HCT116 (cell line): ENCODE measurements at regions not wholly inside any gene's neighbourhood (a gene's known extent, or its start where the extent isn't known, plus 50 kb on each side); places are given as distances from the start of the nearest gene placed in this dataset.

Experiments
- ATAC-seq: fragments of 200-7000 bp; cut with Tn5 transposase; 2 replicates; pipeline ENCODE4 v1.9.1; 2020; ENCODE audit warnings: mild to moderate bottlenecking, moderate library complexity
- BruUV-seq: library from RNA; stranded (reverse); fragments of 400-500 nt; replicated peaks from 2 replicates; lab custom pipeline; 2021; lab: Mats Ljungman, UMichigan
- CTCF ChIA-PET: fragments of 300-600 bp; sonication (Branson Sonifier 250); formaldehyde crosslinking; loops from one replicate; lab custom pipeline; 2021; ENCODE audit warnings: antibody characterized with exemption; lab: Charles Lee
- POLR2A ChIA-PET: fragments of 300-600, 350-600 bp; sonication (Branson Sonifier 250); formaldehyde crosslinking; loops from one replicate; lab custom pipeline; 2021; ENCODE audit warnings: antibody characterized with exemption; lab: Charles Lee
- RAD21 ChIA-PET, 2 experiments: fragments of 300-600 bp; sonication (Branson Sonifier 250); formaldehyde crosslinking; loops; one replicate each; lab custom pipeline; 2023; ENCODE audit warnings: low total read pairs in 2 of 2; ENCODE audit not compliant: uncharacterized antibody in 2 of 2, unreplicated experiment in 2 of 2, low non-redundant PET in 1 of 2; lab: Charles Lee
- DNase-seq: peaks from one replicate; pipeline ENCODE4 v3.0.0-alpha.2; 2010; ENCODE audit warnings: low read depth, low spot score
- H2AFZ ChIP-seq: fragments of 200-600 bp; shearing (Covaris generic), sonication (generic); 2 replicates; pipeline ENCODE4 v1.6.1; 2017; ENCODE audit warnings: low read depth, mixed run types, mixed read lengths, antibody characterized with exemption, low read length; ENCODE audit not compliant: poor library complexity, severe bottlenecking
- H3K27ac ChIP-seq: 2 replicates; pipeline ENCODE4 v1.5.1; 2012; ENCODE audit warnings: low read depth, low read length
- H3K27me3 ChIP-seq: fragments of 200-600 bp; sonication (generic); 2 replicates; pipeline ENCODE4 v1.6.1; 2016; ENCODE audit warnings: mixed run types, low read length, mixed read lengths; ENCODE audit not compliant: insufficient read depth
- H3K36me3 ChIP-seq, 2 experiments: fragments of 200-500 bp in 1 of 2; fragments of 200-600 bp in 1 of 2; sonication (Bioruptor generic) in 1 of 2; sonication (generic) in 1 of 2; 2 replicates each; pipeline versions ENCODE4 v1.5.1 to v1.6.1; 2014 to 2016; ENCODE audit warnings: low read length in 2 of 2, inconsistent platforms in 1 of 2, mixed read lengths in 1 of 2, mixed run types in 1 of 2; ENCODE audit not compliant: insufficient read depth in 2 of 2, control insufficient read depth in 1 of 2
- H3K4me1 ChIP-seq, 2 experiments: fragments of 200-600 bp in 1 of 2; sonication (generic) in 1 of 2; 2 replicates each; pipeline versions ENCODE4 v1.5.1 to v1.6.1; 2012 to 2017; ENCODE audit warnings: low read length in 2 of 2, inconsistent platforms in 1 of 2, mild to moderate bottlenecking in 1 of 2, mixed read lengths in 1 of 2, mixed run types in 1 of 2, moderate library complexity in 1 of 2; ENCODE audit not compliant: insufficient read depth in 2 of 2, control insufficient read depth in 1 of 2
- H3K4me2 ChIP-seq: fragments of 200-600 bp; sonication (generic); 2 replicates; pipeline ENCODE4 v1.6.1; 2017; ENCODE audit warnings: mixed run types, low read length, mixed read lengths
- H3K4me3 ChIP-seq, 2 experiments: fragments of 200-600 bp in 1 of 2; sonication (generic) in 1 of 2; replicated peaks in 1 of 2; 2 replicates each; pipeline ENCODE4 v1.5.1; 2011 to 2016; ENCODE audit warnings: low read length in 2 of 2, control low read depth in 1 of 2, low read depth in 1 of 2, mild to moderate bottlenecking in 1 of 2, mixed read lengths in 1 of 2, mixed run types in 1 of 2
- H3K79me2 ChIP-seq: fragments of 200-600 bp; sonication (generic); 2 replicates; pipeline ENCODE4 v1.6.1; 2017; ENCODE audit warnings: mild to moderate bottlenecking, mixed run types, low read length, moderate library complexity, mixed read lengths; ENCODE audit not compliant: insufficient read depth
- H3K9ac ChIP-seq: fragments of 200-600 bp; sonication (generic); 2 replicates; pipeline ENCODE4 v1.6.1; 2016; ENCODE audit warnings: low read length, mixed read lengths
- H3K9me2 ChIP-seq: fragments of 200-600 bp; sonication (generic), shearing (Covaris generic); 2 replicates; pipeline ENCODE4 v1.6.1; 2017; ENCODE audit warnings: mixed run types, mild to moderate bottlenecking, moderate library complexity; ENCODE audit not compliant: insufficient read depth
- H3K9me3 ChIP-seq, 2 experiments: fragments of 200-500 bp in 1 of 2; fragments of 200-600 bp in 1 of 2; sonication (Bioruptor generic) in 1 of 2; sonication (generic) in 1 of 2; 2 replicates each; pipeline ENCODE4 v1.6.1; 2014 to 2017; ENCODE audit warnings: low read length in 2 of 2, mixed read lengths in 2 of 2, inconsistent platforms in 1 of 2, low read depth in 1 of 2, mild to moderate bottlenecking in 1 of 2, mixed run types in 1 of 2, moderate library complexity in 1 of 2; ENCODE audit not compliant: control insufficient read depth in 1 of 2, insufficient read depth in 1 of 2
- H4K20me1 ChIP-seq: fragments of 200-600 bp; sonication (generic), shearing (Covaris generic); 2 replicates; pipeline ENCODE4 v1.6.1; 2017; ENCODE audit warnings: mixed run types, mild to moderate bottlenecking, moderate library complexity; ENCODE audit not compliant: insufficient read depth
- CBX3 ChIP-seq: IDR thresholded peaks from 2 replicates; pipeline ENCODE4 v1.6.1; 2012; ENCODE audit warnings: low read depth
- CEBPB ChIP-seq: IDR thresholded peaks from 2 replicates; pipeline ENCODE4 v1.6.1; 2012; ENCODE audit warnings: low read depth
- EGR1 ChIP-seq: IDR thresholded peaks from 2 replicates; pipeline ENCODE4 v1.6.1; 2012; ENCODE audit warnings: low read depth
- EZH2 ChIP-seq: fragments of 200-600 bp; sonication (generic); IDR thresholded peaks from 2 replicates; pipeline ENCODE4 v1.6.1; 2017; ENCODE audit warnings: antibody characterized with exemption, mixed run types
- FOSL1 ChIP-seq: IDR thresholded peaks from 2 replicates; pipeline ENCODE4 v1.6.1; 2012; ENCODE audit warnings: low read depth
- POLR2A ChIP-seq: IDR thresholded peaks from 2 replicates; pipeline ENCODE4 v1.7.0; 2011; ENCODE audit warnings: borderline replicate concordance; ENCODE audit not compliant: insufficient read depth, insufficient read length; ENCODE audit errors: extremely low read depth
- POLR2AphosphoS5 ChIP-seq: IDR thresholded peaks from 2 replicates; pipeline ENCODE4 v1.6.1; 2011; ENCODE audit warnings: mild to moderate bottlenecking, low read depth, low read length, moderate library complexity
- RAD21 ChIP-seq: IDR thresholded peaks from 2 replicates; pipeline ENCODE4 v1.6.1; 2012; ENCODE audit warnings: low read depth, mild to moderate bottlenecking
- SIN3A ChIP-seq: IDR thresholded peaks from 2 replicates; pipeline ENCODE4 v1.6.1; 2012; ENCODE audit warnings: low read depth
- SP1 ChIP-seq: IDR thresholded peaks from 2 replicates; pipeline ENCODE4 v1.6.1; 2012; ENCODE audit warnings: low read depth
- TCF7L2 ChIP-seq: IDR thresholded peaks from 2 replicates; pipeline ENCODE4 v1.7.0; 2011; ENCODE audit warnings: borderline replicate concordance, inconsistent platforms; ENCODE audit not compliant: insufficient read depth, insufficient read length; ENCODE audit errors: extremely low read depth
- YY1 ChIP-seq: IDR thresholded peaks from 2 replicates; pipeline ENCODE4 v1.6.1; 2011; ENCODE audit warnings: low read length, low read depth, moderate library complexity, mild to moderate bottlenecking; ENCODE audit not compliant: insufficient replicate concordance; ENCODE audit errors: extremely low read depth
- ZNF274 ChIP-seq: fragments of 200-500 bp; sonication (Bioruptor generic); IDR thresholded peaks from 2 replicates; pipeline ENCODE4 v1.6.1; 2014; ENCODE audit warnings: mild to moderate bottlenecking, low read depth, low read length, inconsistent platforms
- intact Hi-C: fragments of 100-400 bp; cut with micrococcal nuclease; formaldehyde crosslinking; loops from 2 replicates; pipeline ENCODE4 v1.10.0; 2022
- TF ChIP-seq, protein P1 (sequence below): IDR thresholded peaks from 2 replicates; pipeline ENCODE4 v1.6.1; 2011; ENCODE audit warnings: mild to moderate bottlenecking, low read length, moderate library complexity; ENCODE audit not compliant: insufficient replicate concordance; ENCODE audit errors: extremely low read depth
- TF ChIP-seq, protein P2 (sequence below): IDR thresholded peaks from 2 replicates; pipeline ENCODE4 v1.6.1; 2012
- TF ChIP-seq, protein P3 (sequence below), 3 experiments: fragments of 200-600 bp in 1 of 3; sonication (generic) in 1 of 3; IDR thresholded peaks in 2 of 3; conservative IDR thresholded peaks in 1 of 3; 2 replicates each; pipeline ENCODE4 v1.5.1; 2012 to 2017; ENCODE audit warnings: low read depth in 2 of 3, low read length in 2 of 3, antibody characterized with exemption in 1 of 3, borderline replicate concordance in 1 of 3, control low read depth in 1 of 3, mild to moderate bottlenecking in 1 of 3, mixed read lengths in 1 of 3, mixed run types in 1 of 3, moderate library complexity in 1 of 3; ENCODE audit not compliant: insufficient read depth in 1 of 3

GRCh38 chr3:124671106-124671505 is 59.1 kb upstream of the UMPS start (continued):
- TF ChIP-seq, protein P1, sequence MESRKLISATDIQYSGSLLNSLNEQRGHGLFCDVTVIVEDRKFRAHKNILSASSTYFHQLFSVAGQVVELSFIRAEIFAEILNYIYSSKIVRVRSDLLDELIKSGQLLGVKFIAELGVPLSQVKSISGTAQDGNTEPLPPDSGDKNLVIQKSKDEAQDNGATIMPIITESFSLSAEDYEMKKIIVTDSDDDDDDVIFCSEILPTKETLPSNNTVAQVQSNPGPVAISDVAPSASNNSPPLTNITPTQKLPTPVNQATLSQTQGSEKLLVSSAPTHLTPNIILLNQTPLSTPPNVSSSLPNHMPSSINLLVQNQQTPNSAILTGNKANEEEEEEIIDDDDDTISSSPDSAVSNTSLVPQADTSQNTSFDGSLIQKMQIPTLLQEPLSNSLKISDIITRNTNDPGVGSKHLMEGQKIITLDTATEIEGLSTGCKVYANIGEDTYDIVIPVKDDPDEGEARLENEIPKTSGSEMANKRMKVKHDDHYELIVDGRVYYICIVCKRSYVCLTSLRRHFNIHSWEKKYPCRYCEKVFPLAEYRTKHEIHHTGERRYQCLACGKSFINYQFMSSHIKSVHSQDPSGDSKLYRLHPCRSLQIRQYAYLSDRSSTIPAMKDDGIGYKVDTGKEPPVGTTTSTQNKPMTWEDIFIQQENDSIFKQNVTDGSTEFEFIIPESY: no peak
- no peak for TF ChIP-seq POLR2A
- no peak for TF ChIP-seq POLR2AphosphoS5
- TF ChIP-seq, all 23 proteins: peak for 0

DNA sequence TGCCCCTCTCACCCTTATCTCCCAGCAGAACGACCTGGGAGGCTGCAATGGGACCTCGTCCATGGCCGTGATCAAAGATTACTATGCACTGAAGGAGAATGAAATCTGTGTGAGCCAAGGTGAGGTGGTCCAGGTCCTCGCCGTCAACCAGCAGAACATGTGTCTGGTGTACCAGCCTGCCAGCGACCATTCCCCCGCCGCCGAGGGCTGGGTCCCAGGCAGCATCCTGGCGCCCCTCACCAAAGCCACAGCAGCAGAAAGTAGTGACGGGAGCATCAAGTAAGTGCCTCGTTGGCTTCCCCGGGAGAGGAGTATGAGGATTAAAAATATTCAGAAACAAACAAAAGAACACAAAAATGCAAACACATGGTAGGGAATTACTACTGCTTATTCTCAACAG is 55.9 kb upstream of the UMPS start:
- Histone ChIP-seq H3K4me2 (no peak overlapping the region), H3K27ac (no peak overlapping the region), H3K4me1 (no peaks in the 10 kb centered on the region), H4K20me1 (no peaks in the 10 kb centered on the region), H2AFZ (no peak overlapping the region), H3K9me3 (no peaks in the 10 kb centered on the region), H3K9ac (no peak overlapping the region), H3K27me3 (no peaks in the 10 kb centered on the region), H3K79me2 (no peaks in the 10 kb centered on the region), H3K36me3 (no peaks in the 10 kb centered on the region), H3K9me2 (no peaks in the 10 kb centered on the region), H3K4me3 (no peak overlapping the region)
- POLR2A ChIA-PET: no interaction called here
- no peak for DNase-seq
- intact Hi-C loops: loop anchor here (5.0 kb wide), 1 partner anchor 37 kb away; no protein-coding TSS in a partner anchor
- TF ChIP-seq SIN3A: no peak
- TF ChIP-seq, protein P2, sequence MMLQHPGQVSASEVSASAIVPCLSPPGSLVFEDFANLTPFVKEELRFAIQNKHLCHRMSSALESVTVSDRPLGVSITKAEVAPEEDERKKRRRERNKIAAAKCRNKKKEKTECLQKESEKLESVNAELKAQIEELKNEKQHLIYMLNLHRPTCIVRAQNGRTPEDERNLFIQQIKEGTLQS: no peak
- TF ChIP-seq RAD21: no peak
- TF ChIP-seq SP1: no peak
- TF ChIP-seq FOSL1: no peak
- no peak for TF ChIP-seq YY1
- no peak for TF ChIP-seq EZH2
- no peak for TF ChIP-seq EGR1
- TF ChIP-seq, protein P1: no peak
- TF ChIP-seq TCF7L2: no peak
- TF ChIP-seq, protein P3, sequence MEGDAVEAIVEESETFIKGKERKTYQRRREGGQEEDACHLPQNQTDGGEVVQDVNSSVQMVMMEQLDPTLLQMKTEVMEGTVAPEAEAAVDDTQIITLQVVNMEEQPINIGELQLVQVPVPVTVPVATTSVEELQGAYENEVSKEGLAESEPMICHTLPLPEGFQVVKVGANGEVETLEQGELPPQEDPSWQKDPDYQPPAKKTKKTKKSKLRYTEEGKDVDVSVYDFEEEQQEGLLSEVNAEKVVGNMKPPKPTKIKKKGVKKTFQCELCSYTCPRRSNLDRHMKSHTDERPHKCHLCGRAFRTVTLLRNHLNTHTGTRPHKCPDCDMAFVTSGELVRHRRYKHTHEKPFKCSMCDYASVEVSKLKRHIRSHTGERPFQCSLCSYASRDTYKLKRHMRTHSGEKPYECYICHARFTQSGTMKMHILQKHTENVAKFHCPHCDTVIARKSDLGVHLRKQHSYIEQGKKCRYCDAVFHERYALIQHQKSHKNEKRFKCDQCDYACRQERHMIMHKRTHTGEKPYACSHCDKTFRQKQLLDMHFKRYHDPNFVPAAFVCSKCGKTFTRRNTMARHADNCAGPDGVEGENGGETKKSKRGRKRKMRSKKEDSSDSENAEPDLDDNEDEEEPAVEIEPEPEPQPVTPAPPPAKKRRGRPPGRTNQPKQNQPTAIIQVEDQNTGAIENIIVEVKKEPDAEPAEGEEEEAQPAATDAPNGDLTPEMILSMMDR (IDR thresholded peaks at IDR 0.05 in 2 of 3, conservative IDR thresholded peaks at IDR 0.05 in 1 of 3; ENCODE audit: borderline replicate concordance in 1 of 3, insufficient read depth in 1 of 3, low read depth in 2 of 3, low read length in 2 of 3): no peak
- TF ChIP-seq POLR2A: no peak
- no peak for TF ChIP-seq ZNF274
- TF ChIP-seq CEBPB: no peak
- TF ChIP-seq CBX3: no peak
- CTCF ChIA-PET: no interaction called here
- ATAC-seq: no peak
- no TSS peak for BruUV-seq
- RAD21 ChIA-PET: no interaction called here
